GM12878 (cell line): ENCODE measurements at regions not wholly inside any gene's neighbourhood (a gene's known extent, or its start where the extent isn't known, plus 50 kb on each side); places are given as distances from the start of the nearest gene placed in this dataset.

Experiments
- CEBPB ChIP-seq, 2 experiments: fragments of 150-350 bp in 1 of 2; IDR thresholded peaks; 2 replicates each; pipeline ENCODE4 v1.6.1; 2012 to 2014; ENCODE audit warnings: low read depth in 2 of 2, low read length in 2 of 2, borderline replicate concordance in 1 of 2, inconsistent platforms in 1 of 2
- DPF2 ChIP-seq: fragments of 450-650 bp; IDR thresholded peaks from 2 replicates; pipeline ENCODE4 v1.6.1; 2017; ENCODE audit warnings: mild to moderate bottlenecking
- EED ChIP-seq: sonication (generic); IDR thresholded peaks from 2 replicates; pipeline ENCODE4 v1.6.1; 2016; ENCODE audit warnings: antibody characterized with exemption, low read depth
- JUNB ChIP-seq: IDR thresholded peaks from 2 replicates; pipeline ENCODE4 v1.6.1; 2016; ENCODE audit warnings: antibody characterized with exemption, mild to moderate bottlenecking
- MYC ChIP-seq: IDR thresholded peaks from 2 replicates; pipeline ENCODE4 v1.6.1; 2011; ENCODE audit warnings: mild to moderate bottlenecking, low read length, moderate library complexity, inconsistent platforms; ENCODE audit not compliant: insufficient read depth, insufficient replicate concordance, insufficient read length, severe bottlenecking
- POLR2A ChIP-seq: IDR thresholded peaks from 2 replicates; pipeline ENCODE4 v1.6.1; 2011; ENCODE audit warnings: low read depth, mild to moderate bottlenecking, low read length
- POLR2AphosphoS5 ChIP-seq: IDR thresholded peaks from 2 replicates; pipeline ENCODE4 v1.6.1; 2011; ENCODE audit warnings: mild to moderate bottlenecking, low read length, inconsistent platforms
- RB1 ChIP-seq: fragments of 450-650 bp; formaldehyde crosslinking; IDR thresholded peaks from 2 replicates; pipeline ENCODE4 v1.6.1; 2017; ENCODE audit warnings: mild to moderate bottlenecking, borderline replicate concordance
- SMAD1 ChIP-seq: fragments of 450-650 bp; IDR thresholded peaks from 2 replicates; pipeline ENCODE4 v1.6.1; 2018; ENCODE audit warnings: mild to moderate bottlenecking, low read depth; ENCODE audit not compliant: partially characterized antibody
- ZBED1 ChIP-seq: IDR thresholded peaks from 2 replicates; pipeline ENCODE4 v1.6.1; 2016; ENCODE audit warnings: borderline replicate concordance
- ZNF24 ChIP-seq: fragments of 450-650 bp; IDR thresholded peaks from 2 replicates; pipeline ENCODE4 v1.6.1; 2017; ENCODE audit warnings: antibody characterized with exemption, mild to moderate bottlenecking
- TF ChIP-seq, protein P1 (sequence below), 3 experiments: IDR thresholded peaks in 2 of 3; conservative IDR thresholded peaks in 1 of 3; 2 replicates each; pipeline ENCODE4 v1.5.1; 2011; ENCODE audit warnings: low read depth in 3 of 3, low read length in 3 of 3, mild to moderate bottlenecking in 3 of 3, control low read depth in 2 of 3, moderate library complexity in 2 of 3, inconsistent platforms in 1 of 3, mixed read lengths in 1 of 3; ENCODE audit not compliant: control insufficient read depth in 2 of 3, insufficient read depth in 1 of 3; ENCODE audit errors: extremely low read depth in 1 of 3

- no peak for TF ChIP-seq DPF2
- no peak for TF ChIP-seq POLR2A
- TF ChIP-seq MYC = no peak
- TF ChIP-seq ZNF24 = no peak
- no peak for TF ChIP-seq RB1
- TF ChIP-seq EED = no peak
- TF ChIP-seq, protein P1, sequence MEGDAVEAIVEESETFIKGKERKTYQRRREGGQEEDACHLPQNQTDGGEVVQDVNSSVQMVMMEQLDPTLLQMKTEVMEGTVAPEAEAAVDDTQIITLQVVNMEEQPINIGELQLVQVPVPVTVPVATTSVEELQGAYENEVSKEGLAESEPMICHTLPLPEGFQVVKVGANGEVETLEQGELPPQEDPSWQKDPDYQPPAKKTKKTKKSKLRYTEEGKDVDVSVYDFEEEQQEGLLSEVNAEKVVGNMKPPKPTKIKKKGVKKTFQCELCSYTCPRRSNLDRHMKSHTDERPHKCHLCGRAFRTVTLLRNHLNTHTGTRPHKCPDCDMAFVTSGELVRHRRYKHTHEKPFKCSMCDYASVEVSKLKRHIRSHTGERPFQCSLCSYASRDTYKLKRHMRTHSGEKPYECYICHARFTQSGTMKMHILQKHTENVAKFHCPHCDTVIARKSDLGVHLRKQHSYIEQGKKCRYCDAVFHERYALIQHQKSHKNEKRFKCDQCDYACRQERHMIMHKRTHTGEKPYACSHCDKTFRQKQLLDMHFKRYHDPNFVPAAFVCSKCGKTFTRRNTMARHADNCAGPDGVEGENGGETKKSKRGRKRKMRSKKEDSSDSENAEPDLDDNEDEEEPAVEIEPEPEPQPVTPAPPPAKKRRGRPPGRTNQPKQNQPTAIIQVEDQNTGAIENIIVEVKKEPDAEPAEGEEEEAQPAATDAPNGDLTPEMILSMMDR (IDR thresholded peaks at IDR 0.05 in 2 of 3, conservative IDR thresholded peaks at IDR 0.05 in 1 of 3; ENCODE audit: control insufficient read depth in 2 of 3, extremely low read depth in 1 of 3, insufficient read depth in 1 of 3, low read depth in 3 of 3, low read length in 3 of 3) = no peak
- TF ChIP-seq SMAD1 = no peak
- TF ChIP-seq CEBPB (IDR thresholded peaks at IDR 0.05; ENCODE audit: borderline replicate concordance in 1 of 2, low read depth in 2 of 2, low read length in 2 of 2) = no peak
- no peak for TF ChIP-seq JUNB
- no peak for TF ChIP-seq ZBED1
- no peak for TF ChIP-seq POLR2AphosphoS5
Observed at GRCh38 chr1:234770924-234771540, 161.1 kb upstream of the IRF2BP2 start.
